ENCODE measurements at regions not wholly inside any gene's neighbourhood (a gene's known extent, or its start where the extent isn't known, plus 50 kb on each side); places are given as distances from the start of the nearest gene placed in this dataset.
"Not testable (repeated sequence)": the region's sequence is repeated elsewhere in the genome, so short reads cannot be mapped to it uniquely, and the experiment has no call there.

DNA sequence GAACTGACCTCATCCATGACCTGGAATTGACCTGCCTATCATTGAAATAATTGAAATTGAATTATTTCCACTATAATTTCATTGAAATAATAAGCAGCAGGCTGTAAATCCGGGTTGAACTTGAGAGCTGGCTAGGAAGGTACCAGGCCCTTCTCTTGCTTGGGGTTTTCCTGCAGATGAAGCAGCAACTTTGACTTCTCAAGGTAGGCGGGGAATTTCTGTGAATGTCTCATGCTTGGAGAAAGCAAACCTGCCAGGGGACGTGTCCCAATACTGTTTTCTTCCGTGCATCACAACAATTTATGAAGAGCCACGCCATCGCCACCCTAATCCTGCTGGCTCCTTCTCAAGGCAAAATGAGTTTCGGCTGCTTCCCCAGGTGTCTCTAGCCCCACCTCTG is 97.5 kb upstream of the XYLT1 start:
- DNase-seq: no peak

DNA sequence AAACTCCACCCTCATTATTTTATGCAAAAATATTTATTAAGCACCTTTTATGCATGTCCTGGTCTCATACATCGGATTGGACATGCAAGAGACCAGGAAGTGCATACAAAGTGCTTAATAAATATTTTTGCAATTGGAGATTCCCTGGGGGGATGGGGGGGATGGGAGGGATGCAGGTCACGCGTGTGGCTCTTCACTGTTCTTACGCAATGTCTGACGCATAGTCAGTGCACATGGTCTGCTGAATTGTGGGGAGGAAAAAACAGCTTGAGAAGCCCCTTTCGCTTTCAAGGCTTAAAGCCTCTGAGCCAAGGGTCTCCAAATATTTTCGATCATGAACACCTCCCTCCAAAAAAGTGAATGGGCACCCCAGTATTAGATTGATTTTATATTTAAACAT is 96.7 kb upstream of the XYLT1 start:
- no peak for DNase-seq

DNA sequence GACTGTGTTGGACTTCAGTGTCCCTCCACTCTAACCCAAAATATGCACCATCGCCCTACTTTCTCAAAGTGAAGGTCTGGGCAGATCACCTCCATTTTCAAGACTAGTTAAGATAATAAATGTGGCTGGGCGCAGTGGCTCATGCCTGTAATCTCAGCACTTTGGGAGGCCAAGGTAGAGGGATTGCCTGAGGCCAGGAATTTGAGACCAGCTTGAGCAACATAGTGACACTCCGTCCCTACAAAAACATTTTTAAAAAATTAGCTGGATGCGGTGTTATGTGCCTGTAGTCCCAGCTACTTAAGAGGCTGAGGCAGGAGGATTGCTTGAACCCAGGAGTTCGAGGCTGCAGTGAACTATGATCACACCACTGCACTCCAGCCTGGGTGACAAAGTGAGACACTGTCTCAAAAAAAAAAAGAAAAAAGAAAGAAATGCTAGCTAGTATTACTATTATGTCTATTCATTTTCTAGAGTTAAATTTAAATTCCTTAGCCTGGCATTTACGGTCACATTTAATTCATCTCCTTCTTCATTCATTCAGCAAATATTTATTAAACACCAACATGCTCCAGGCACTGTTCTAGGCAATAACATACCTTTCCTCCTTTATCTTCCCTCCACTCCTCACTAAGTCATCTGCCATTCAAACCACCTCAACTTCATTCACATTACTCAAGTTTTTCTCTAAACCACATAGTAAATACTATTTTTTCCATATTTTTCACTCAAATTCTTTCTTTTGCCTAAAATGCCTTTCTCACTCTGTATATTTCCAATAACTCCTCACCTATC is 96.1 kb upstream of the XYLT1 start:
- no peak for DNase-seq

DNA sequence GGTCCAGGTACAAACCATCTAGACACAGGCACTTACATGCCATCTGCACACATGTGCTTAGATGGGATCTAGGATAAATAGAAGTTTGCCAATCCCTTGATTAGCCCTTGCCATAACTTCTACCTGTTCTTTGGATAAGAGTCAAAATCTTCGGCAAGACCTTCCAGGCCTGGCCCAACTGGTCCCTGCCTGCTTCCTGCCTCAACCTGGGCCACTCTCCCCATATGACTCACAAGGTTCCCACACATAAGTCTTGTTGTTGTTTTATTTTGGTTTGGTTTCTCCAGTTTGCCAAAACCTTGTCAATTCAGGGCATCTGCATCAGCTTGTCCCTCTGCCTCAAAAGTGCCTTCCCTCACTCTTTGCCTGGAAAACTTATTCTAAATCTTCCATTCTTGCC is 95.3 kb upstream of the XYLT1 start:
- no peak for DNase-seq

DNA sequence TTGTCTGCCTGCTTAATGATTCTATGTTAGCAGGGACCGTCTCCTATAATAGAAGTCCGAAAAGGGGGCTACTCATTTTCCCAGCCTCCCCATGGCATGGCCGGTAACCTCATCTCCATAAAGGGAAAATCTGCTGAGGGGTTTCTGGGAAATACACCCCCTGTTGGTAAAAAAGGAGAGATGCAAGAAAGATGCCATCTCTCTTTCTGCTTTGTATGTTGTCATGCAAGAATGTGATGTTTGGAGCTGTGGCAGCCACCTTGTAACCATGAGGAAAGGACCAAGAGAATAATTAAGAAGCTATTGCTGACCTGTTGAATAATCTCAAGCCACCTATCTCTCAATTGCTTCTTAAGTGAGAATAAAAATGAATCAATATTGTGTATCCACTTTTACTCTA is 94.8 kb upstream of the XYLT1 start:
- no peak for DNase-seq

DNA sequence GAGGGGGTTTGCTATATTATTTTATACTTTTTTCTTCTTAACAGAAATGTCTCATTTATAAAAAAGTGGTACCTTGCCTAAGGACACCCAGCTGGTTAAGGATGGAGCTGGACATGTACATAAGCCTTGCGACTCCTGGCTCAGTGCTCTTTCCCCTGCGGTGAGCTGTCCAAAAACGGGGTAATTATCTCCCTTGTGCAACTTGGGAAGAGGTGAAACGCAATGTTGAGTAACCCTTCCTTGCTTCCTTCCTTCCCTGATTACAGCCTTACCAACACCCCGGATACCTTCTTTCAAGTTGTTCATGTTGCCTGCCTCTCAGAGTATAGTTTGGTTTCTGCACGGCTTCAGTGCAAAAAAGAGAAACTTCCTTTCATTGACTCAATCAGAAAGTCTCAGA is 94.1 kb upstream of the XYLT1 start:
- DNase-seq: no peak

DNA sequence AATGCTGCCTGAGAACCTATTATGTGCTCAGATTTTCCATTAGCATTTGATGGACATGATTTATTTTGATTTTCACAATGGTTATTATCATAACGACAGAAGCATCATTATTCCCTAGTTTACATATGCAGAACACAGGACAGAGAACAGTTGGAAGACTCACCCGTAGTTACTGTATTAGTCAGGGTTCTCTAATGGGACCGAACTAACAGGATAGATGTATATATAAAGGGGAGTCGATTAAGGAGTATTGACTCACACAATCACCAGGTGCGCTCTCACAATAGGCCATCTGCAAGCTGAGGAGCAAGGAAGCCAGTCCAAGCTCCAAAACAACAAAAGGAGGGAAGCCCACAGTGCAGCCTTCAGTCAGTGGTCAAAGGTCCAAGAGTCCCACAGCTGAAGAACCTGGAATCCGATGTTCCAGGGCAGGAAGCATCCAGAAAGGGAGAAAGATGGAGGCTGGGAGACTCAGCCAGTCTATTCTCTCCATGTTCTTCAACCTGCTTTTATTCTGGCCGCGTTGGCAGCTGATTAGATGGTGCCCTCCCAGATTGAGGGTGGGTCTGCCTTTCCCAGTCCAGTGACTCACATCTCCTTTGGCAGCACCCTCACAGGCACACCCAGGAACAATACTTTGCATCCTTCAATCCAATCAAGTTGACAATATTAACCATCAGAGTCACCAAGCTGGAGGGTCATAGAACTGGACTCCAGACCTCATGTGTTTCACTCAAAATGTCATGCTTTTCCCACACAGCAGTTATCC is 92.7 kb upstream of the XYLT1 start:
- DNase-seq: peak; percentile 42

DNA sequence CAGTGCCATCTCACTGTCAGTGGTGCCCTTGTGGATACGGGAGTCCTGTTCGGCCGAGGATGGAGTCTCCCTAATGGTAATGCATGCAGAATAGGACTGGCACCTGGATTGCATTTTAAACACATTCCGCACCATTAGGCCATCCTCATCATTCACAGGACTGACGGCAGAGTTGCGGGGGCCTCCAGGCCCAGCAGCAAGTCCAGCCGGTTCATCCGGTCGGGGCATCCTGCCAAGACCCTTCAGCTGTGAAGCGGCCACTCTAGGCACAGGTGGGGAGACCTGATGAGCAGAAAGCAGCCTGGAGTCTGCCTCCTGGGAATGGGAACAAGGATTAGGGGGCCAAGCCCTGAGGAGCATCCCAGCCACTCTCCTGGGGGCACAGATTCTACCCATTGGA is 90.3 kb upstream of the XYLT1 start:
- DNase-seq: no peak

DNA sequence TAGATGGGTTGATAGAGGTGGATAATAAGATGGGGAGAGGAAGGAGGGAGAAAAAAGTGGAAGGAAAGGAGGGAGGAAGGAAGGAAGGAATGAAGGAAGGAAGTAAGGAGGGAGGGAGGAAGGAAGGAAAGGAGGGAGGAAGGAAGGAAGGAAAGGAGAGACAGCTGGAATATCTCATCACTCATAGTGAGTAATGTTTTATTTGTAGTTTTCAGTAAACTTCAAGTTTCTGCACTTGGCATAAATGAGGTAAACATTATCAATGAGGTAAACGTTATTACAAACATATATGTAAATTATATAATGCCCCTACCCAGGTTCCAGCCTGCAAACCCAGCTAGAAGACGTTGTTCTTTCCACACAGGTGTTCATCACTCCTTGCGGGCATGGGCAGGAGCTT is 89.8 kb upstream of the XYLT1 start:
- no peak for DNase-seq

DNA sequence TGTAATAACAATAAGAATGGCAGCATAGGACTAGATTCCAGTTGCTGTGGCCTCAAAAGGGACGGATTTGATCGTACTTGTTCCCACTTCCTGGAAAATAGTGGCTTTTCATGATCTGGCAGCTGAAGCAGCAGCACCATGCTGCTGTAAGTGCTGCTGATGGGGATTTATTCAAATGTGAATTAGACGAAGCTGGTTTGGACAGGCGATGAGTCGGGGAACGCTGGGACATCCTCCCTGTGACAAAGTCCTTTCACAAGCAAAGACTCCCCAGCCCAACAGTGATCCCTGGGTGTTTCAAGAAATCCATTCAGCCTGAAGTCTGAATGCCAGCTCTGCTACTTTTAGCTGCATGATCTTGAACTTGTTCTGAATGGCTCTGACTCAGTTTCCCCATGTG is 88.6 kb upstream of the XYLT1 start:
- DNase-seq: no peak

DNA sequence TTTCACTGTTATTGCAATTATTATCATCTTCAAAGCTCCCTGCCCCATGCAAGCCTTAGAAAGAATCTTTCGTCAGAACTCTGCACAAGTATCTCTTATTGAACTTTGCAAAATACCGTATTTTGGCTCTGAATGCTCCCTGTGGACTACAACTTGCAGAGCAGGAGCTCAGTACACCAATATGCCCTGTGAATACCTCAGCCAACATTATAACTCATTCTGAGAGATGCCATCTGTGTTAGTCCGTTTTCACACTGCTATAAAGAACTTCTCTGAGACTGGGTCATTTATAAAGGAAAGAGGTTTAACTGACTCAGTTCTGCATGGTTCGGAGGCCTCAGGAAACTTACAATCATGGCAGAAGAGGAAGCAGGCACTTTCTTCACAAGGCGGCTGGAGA is 87.2 kb upstream of the XYLT1 start:
- DNase-seq: no peak

DNA sequence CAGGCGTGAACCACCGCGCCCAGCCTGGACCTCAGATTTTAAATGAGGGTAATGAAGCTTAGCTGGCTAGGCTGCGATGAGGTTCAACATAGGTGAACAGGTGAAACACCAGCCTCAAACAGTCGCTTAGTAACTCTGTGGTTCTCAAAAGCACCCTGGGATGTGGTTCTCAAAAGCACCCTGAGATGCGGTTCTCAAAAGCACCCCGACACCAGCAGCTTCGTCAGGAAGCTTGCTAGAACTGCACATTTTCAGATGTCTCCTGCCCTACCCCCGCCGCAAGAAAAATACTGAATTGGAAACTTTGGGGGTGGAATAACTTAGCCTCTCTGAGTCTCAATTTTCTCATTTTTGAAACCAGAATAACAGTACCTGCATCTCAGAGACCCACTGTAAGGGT is 86.7 kb upstream of the XYLT1 start:
- no peak for DNase-seq

DNA sequence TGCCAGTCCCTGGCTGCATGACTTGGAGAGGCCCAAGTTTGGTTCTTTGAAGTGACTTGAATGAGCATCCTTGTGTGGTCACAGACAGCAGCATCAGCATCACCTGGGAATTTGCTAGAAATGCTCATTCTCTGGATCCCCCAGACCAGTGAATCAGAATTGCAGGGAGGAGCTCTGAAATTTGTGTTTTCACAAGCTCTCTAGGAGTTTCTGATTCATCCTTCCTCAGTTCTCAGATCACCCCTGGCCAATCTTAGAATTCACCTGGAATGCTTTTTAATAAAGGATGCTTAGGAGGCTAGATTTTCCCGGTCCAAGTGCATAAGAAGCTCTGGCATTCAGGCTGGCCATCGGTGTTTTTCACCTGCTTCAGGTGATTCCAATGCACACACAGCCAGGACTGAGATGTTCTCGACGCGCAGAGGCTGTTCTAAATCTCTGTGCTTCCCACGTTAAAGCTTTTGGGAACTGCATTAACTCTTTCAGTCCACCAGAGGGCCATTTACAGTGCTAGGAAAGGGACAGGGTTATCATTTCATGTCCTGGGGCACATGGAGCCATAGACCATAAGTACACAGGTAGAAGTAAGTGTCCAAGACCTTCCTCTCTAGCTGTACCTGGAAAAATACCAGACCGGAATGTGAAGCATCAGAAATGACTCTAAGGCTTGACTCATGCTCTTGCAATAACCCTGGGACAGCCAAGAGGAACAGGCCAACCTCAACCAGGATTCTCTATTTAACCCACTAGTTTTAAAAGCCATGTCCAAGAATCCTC is 85.7 kb upstream of the XYLT1 start:
- peak; percentile 48 for DNase-seq

DNA sequence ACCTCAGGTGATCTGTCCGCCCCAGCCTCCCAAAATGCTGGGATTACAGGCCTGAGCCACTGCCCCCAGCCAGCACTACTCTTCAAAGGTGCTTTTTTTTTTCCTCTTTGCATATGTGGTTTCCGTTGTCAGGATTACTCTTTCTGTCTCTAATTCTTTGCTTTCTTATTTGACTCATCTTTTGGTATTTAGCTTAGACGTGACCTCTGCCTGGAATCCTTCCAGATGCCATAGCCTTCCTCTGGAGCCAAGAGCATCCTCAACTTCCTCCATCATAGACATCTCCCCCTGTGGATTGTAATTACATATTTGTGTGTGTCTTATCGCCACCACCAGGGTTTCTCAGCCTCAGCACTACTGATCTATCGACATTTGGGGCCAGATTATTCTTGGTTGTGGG is 84.4 kb upstream of the XYLT1 start:
- no peak for DNase-seq

DNA sequence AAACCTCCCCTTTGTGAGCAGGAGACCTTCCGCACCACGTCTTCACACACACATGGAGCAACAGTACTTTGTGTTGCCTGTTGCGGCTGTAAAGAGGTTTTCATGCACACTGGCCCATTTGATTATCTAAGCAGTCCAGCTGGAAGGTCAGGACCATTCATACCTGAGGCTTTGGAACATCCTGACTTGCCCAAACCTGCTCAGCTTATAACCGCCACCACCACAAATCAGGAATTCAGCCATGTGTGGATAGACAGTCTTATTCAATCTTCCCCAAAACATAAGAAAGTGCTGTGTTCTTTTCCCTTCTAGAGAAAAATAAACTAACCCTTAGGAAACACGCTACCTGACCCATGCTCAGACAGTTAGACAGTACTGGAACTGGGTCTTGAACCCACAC is 81.6 kb upstream of the XYLT1 start:
- no peak for DNase-seq

DNA sequence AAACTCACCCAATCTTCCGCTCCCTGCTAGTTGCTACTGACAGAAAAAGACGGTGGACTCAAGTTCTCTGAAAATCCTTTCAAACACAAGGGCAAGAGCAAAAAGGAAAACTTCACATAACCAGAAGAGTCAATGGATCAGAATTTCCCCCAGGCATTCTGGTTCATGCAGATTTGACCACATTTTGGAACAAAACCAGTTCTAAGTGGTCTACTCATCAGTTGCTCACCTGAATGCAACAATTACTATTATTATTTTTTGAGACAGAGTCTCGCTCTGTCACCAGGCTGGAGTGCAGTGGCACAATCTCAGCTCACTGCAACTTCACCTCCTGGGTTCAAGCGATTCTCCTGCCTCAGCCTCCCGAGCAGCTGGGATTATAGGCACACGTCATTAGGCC is 80.9 kb upstream of the XYLT1 start:
- DNase-seq: not testable (repeated sequence)

DNA sequence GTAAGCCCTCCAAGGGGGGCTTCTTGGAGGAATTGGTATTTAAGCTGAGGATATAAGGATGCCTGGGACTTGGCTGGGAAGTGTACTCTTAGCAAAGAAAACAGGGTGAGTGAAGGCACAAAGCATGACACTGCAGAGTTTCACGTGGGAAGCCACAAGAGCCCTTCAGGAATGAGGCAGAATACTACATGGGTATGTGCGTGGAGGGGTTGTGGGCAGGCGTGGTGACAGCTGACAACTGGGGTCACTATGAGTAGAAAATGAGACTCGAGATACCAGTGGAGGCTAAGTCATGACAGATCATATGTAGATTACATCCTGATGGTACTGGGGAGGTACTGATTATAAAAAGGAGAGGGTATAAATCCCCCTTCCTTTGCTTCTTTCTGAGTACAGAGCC is 78.1 kb upstream of the XYLT1 start:
- no peak for DNase-seq

DNA sequence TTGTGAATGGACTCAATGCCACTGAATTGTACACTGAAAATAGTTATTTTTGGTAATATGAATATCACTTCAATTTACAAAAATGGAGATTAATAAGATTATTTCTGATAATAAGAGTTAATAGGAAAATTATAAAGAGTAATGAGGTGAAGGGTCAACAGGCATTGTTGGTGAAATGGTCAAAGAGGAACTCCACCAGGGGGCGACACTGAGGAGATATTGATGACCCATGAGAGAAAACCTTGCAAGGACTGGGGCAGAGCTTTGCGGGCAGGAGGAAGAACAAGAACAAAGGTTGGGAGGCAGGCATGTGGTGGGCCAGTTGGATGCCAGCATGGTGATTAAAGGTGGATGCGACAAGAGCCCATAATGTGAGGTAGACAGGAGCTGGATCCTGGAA is 74.0 kb upstream of the XYLT1 start:
- no peak for DNase-seq

DNA sequence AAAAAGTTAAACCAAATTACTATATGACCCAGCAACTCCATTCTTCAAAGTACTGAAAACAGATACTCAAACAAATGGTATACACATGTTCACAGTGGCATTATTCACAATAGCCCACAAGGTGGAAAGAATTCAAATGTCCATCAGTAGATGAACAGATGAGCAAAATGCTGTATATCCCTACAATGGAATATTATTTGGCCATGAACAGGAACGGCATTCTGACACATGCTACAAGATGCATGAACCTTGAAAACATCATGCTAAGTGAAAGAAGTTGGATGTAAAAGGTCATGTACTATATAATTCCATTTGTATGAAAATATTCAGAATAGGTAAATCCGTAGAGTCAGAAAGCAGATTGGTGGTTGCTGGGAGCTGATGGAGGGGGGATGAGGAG is 73.5 kb upstream of the XYLT1 start:
- DNase-seq: no peak

DNA sequence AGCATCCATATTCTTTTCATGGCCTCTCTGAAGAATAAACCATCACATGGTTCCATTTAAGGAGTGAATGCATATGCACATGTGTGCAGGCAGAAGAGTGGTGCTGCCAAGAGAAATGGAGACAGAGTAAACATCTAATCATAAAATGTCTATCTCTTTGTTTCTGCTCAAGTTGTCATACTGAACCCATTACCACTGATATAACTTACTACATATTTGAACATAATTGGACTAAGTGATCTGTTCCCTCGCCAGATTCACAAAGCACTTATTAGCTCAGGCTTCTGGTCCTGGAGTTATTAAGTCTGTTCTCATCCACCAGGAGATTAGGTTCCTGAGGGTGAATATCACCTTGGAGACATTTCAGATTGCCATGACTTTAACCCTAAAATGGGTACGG is 72.3 kb upstream of the XYLT1 start:
- no peak for DNase-seq

DNA sequence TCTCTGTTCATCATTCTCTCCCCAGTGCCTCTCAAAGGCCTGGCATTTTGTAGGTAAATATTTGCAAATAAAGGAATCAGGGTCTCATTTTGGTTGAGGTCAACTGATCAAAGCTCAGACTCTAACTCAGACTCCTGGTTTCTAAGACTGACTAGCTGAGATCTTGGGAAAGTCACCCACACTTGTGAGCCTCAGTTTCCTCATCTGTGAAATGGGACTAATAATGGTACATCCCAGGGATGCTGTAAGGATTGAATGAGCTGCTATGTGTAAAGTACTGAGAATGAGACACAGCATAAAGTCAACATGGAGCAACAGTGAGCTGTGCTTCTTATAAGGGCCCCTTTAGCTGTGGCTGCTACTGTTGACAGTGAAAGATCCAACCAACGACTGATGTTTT is 70.6 kb upstream of the XYLT1 start:
- no peak for DNase-seq

DNA sequence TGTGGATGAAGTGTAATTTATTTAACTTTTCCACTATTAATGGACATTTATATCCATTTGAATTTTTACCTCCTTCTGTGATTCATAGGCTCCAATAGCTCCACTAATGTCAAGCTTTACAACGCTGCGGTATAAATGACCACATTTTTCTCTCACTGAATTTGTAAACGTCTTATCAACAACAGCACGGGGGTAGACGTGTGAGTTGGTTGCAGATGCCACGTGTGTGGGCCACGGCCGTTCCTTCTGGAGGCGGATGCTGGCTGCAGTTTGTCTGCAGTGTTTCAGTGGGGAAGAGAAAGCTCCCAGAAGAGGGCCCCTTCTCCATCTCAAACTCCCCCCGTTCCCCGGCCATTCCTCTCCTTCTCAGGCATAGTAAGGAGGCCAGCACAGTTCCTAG is 68.2 kb upstream of the XYLT1 start:
- no peak for DNase-seq

DNA sequence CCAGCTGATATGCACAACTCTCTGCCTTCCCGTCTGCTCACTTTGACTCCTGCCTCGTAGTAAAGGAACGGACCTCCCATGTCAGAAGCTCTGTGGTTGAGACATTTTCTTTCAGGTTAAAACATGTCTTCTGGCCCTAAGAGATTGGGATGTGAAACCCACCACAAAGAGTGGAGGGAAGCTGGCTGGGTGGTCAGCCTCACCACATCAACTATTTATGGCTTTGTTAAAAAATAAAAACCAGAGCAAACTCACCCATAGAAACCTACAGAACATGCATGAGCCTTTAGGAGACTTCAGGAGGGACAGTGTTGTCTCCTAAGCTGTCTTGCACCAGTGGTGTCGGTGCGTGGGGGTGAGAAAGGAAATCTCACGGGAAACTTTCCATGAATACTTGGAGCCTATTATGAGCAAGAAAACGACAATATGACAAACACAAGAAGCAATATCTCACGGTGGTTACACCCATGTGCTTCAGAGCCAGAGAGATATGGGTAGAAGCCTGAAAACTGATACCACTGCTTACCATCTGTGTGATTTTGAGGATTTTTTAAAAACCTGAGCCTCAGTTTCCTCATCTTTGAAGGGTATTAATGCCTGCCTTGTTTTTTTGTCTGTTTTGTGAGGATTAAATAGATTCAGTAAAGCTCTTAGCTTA is 61.7 kb upstream of the XYLT1 start:
- no peak for DNase-seq

All from DMS153 (cell line).